ENCODE measurements at regions not wholly inside any gene's neighbourhood (a gene's known extent, or its start where the extent isn't known, plus 50 kb on each side); places are given as distances from the start of the nearest gene placed in this dataset.

GRCh38 chr7:54888067-54888733 lies 129.2 kb upstream of the SEC61G start:
- Histone ChIP-seq H2AFZ (ENCODE audit: low read depth, low read length, severe bottlenecking) (no peak overlapping the region), H3K9me3 (ENCODE audit: insufficient read depth, low read length) (no peaks in the 10 kb centered on the region), H3K4me3 (ENCODE audit: insufficient read depth, low read length, poor library complexity, severe bottlenecking) (no peak overlapping the region), H4K20me1 (ENCODE audit: low read depth, low read length) (no peaks in the 10 kb centered on the region), H3K9me2 (replicated peaks; ENCODE audit: insufficient read depth, low read length) (no peaks in the 10 kb centered on the region), H3K27me3 (ENCODE audit: low read length) (peaks cover 8% of the 10 kb centered on the region; the same call in 1 of the 2 replicates), H3K79me2 (ENCODE audit: insufficient read depth, low read length) (no peaks in the 10 kb centered on the region), H3K36me3 (ENCODE audit: low read length) (no peaks in the 10 kb centered on the region), H3F3A (ENCODE audit: insufficient read depth) (no peaks in the 10 kb centered on the region), H3K9ac (ENCODE audit: low read length) (no peak overlapping the region), H3K4me2 (ENCODE audit: low read depth, low read length, poor library complexity, severe bottlenecking) (no peak overlapping the region), H3K27ac (ENCODE audit: low read depth, low read length) (no peak overlapping the region)
- TF ChIP-seq EZH2phosphoT487 (conservative IDR thresholded peaks at IDR 0.05; ENCODE audit: low read length) = no peak

- no peak for TF ChIP-seq EZH2phosphoT487 (conservative IDR thresholded peaks at IDR 0.05; ENCODE audit: low read length)
- H3K4me2 ChIP-seq (ENCODE audit: low read depth, low read length, poor library complexity, severe bottlenecking) = no peak overlapping the region
- no peaks in the 10 kb centered on the region for H3K36me3 ChIP-seq (ENCODE audit: low read length)
- no peak overlapping the region for H3K9ac ChIP-seq (ENCODE audit: low read length)
- H4K20me1 ChIP-seq (ENCODE audit: low read depth, low read length) = no peaks in the 10 kb centered on the region
- H3K9me3 ChIP-seq (ENCODE audit: insufficient read depth, low read length) = no peaks in the 10 kb centered on the region
- no peak overlapping the region for H2AFZ ChIP-seq (ENCODE audit: low read depth, low read length, severe bottlenecking)
- H3K9me2 ChIP-seq (replicated peaks; ENCODE audit: insufficient read depth, low read length) = no peaks in the 10 kb centered on the region
- H3K27me3 ChIP-seq (ENCODE audit: low read length) = peaks cover 8% of the 10 kb centered on the region; the same call in 1 of the 2 replicates
- no peak overlapping the region for H3K4me3 ChIP-seq (ENCODE audit: insufficient read depth, low read length, poor library complexity, severe bottlenecking)
- no peaks in the 10 kb centered on the region for H3K79me2 ChIP-seq (ENCODE audit: insufficient read depth, low read length)
- H3K27ac ChIP-seq (ENCODE audit: low read depth, low read length) = no peak overlapping the region
- no peaks in the 10 kb centered on the region for H3F3A ChIP-seq (ENCODE audit: insufficient read depth)
Measured at GRCh38 chr7:54888734-54889082, 129.7 kb upstream of the SEC61G start.

- H3K9ac ChIP-seq (ENCODE audit: low read length) = no peak overlapping the region
- no peak overlapping the region for H3K27ac ChIP-seq (ENCODE audit: low read depth, low read length)
- no peaks in the 10 kb centered on the region for H3K79me2 ChIP-seq (ENCODE audit: insufficient read depth, low read length)
- no peak overlapping the region for H3K4me2 ChIP-seq (ENCODE audit: low read depth, low read length, poor library complexity, severe bottlenecking)
- H3F3A ChIP-seq (ENCODE audit: insufficient read depth) = no peaks in the 10 kb centered on the region
- no peaks in the 10 kb centered on the region for H3K9me3 ChIP-seq (ENCODE audit: insufficient read depth, low read length)
- H2AFZ ChIP-seq (ENCODE audit: low read depth, low read length, severe bottlenecking) = no peak overlapping the region
- H4K20me1 ChIP-seq (ENCODE audit: low read depth, low read length) = no peaks in the 10 kb centered on the region
- H3K36me3 ChIP-seq (ENCODE audit: low read length) = no peaks in the 10 kb centered on the region
- no peaks in the 10 kb centered on the region for H3K9me2 ChIP-seq (replicated peaks; ENCODE audit: insufficient read depth, low read length)
- no peak for TF ChIP-seq EZH2phosphoT487 (conservative IDR thresholded peaks at IDR 0.05; ENCODE audit: low read length)
- TF ChIP-seq CTCF (IDR thresholded peaks at IDR 0.05; ENCODE audit: insufficient read depth, low read length, poor library complexity, severe bottlenecking) = no peak
- H3K4me3 ChIP-seq (ENCODE audit: insufficient read depth, low read length, poor library complexity, severe bottlenecking) = no peak overlapping the region
- H3K27me3 ChIP-seq (ENCODE audit: low read length) = no peaks in the 10 kb centered on the region
Measured at GRCh38 chr7:54897891-54898290, 120.9 kb upstream of the EGFR start.

GRCh38 chr7:54898659-54899340 lies 120.0 kb upstream of the EGFR start:
- Histone ChIP-seq H3K27me3 (ENCODE audit: low read length) (no peaks in the 10 kb centered on the region), H3K9ac (ENCODE audit: low read length) (no peak overlapping the region), H3K79me2 (ENCODE audit: insufficient read depth, low read length) (no peaks in the 10 kb centered on the region), H3K4me2 (ENCODE audit: low read depth, low read length, poor library complexity, severe bottlenecking) (no peak overlapping the region), H3K36me3 (ENCODE audit: low read length) (no peaks in the 10 kb centered on the region), H3F3A (ENCODE audit: insufficient read depth) (no peaks in the 10 kb centered on the region), H3K9me2 (replicated peaks; ENCODE audit: insufficient read depth, low read length) (no peaks in the 10 kb centered on the region), H3K9me3 (ENCODE audit: insufficient read depth, low read length) (no peaks in the 10 kb centered on the region), H4K20me1 (ENCODE audit: low read depth, low read length) (no peaks in the 10 kb centered on the region), H2AFZ (ENCODE audit: low read depth, low read length, severe bottlenecking) (no peak overlapping the region), H3K27ac (ENCODE audit: low read depth, low read length) (no peak overlapping the region), H3K4me3 (ENCODE audit: insufficient read depth, low read length, poor library complexity, severe bottlenecking) (no peak overlapping the region)
- TF ChIP-seq CTCF (IDR thresholded peaks at IDR 0.05; ENCODE audit: insufficient read depth, low read length, poor library complexity, severe bottlenecking) = no peak
- no peak for TF ChIP-seq EZH2phosphoT487 (conservative IDR thresholded peaks at IDR 0.05; ENCODE audit: low read length)

All from SU-DHL-6 (cell line).